ENCODE measurements at regions not wholly inside any gene's neighbourhood (a gene's known extent, or its start where the extent isn't known, plus 50 kb on each side); places are given as distances from the start of the nearest gene placed in this dataset.

DNA sequence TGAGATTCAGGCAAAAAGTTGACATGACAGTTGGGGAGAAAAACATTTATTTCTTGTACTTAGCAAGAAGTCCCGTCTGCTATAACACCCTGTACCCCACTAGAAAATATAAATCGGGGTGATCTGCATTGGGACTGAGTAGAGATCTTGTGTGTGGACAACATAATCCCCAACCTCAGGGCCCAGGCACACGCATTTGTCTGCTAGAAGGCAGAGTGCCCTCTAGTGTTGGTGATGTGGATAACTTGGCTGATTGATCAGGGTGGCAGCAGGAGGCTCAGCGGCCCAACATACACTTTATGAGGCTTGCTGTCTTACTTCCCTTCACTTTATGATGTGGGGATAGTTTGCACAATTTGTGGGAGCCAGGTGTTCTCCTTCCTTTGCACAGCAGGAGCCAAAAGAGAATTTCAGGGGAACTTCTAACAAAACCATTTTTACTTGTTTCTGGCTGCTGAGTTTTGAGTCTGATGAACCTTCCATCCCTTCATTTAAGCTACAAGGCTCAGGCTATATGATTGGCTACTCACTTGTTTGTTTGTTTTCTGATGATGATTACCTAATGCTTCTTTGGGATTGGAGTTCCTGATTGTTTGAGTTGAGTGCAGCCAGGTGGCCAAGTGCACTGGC is 263.2 kb downstream of the DMAC1 start:
- no peaks in the 10 kb centered on the region for H3K4me1 ChIP-seq (ENCODE audit: insufficient read depth, low read length, severe bottlenecking)

DNA sequence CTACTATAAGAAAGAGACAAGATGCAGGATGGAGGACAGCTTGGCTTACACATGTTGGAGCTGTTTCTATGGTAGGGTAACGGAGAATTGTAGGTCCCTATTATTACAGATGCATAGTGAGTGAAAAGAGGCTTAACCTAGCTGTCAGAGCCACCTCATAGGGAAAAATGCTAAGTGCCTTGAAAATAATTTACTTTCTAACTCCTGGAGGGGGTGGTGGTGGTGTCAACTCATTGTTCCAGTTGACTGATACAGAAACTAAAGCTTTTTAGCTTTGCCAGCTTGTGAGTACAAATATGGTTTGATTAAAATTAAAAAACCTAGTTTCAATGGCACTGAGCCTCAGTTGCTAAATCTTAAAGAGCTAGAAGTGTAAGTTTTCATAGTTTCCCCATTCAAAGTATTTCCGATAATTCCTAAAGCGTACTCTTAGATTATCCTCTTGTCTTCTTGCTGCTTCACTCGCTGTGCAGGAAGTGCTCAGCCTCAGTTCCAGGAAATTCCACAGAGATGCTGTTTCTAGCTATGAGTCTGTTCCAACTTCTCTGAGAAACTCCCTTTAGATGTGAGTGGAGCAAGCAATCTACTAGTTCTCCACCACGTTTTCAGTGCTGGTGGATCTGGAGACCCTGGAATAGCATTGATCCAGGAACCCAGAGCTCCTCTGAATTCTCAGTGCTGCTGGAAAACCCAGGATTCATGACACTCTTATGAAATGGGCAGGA is 265.2 kb downstream of the DMAC1 start:
- Histone ChIP-seq H3K9ac (ENCODE audit: low read length) (no peak overlapping the region), H3K79me2 (ENCODE audit: insufficient read depth, low read length) (no peaks in the 10 kb centered on the region), H3K9me2 (ENCODE audit: low read depth, low read length) (no peaks in the 10 kb centered on the region), H3F3A (ENCODE audit: insufficient read depth, low read length) (no peaks in the 10 kb centered on the region), H3K4me3 (ENCODE audit: low read depth, low read length, poor library complexity, severe bottlenecking) (no peak overlapping the region), H3K4me2 (ENCODE audit: low read length) (no peak overlapping the region), H2AFZ (ENCODE audit: low read length) (no peak overlapping the region), H4K20me1 (ENCODE audit: insufficient read depth, low read length) (no peaks in the 10 kb centered on the region), H3K9me3 (ENCODE audit: low read length) (no peaks in the 10 kb centered on the region), H3K4me1 (ENCODE audit: insufficient read depth, low read length, severe bottlenecking) (no peaks in the 10 kb centered on the region), H3K36me3 (ENCODE audit: insufficient read depth, low read length) (no peaks in the 10 kb centered on the region), H3K27me3 (ENCODE audit: insufficient read depth, low read length) (no peaks in the 10 kb centered on the region), H3K27ac (ENCODE audit: low read depth, low read length, poor library complexity, severe bottlenecking) (no peak overlapping the region)
- TF ChIP-seq, protein P1, sequence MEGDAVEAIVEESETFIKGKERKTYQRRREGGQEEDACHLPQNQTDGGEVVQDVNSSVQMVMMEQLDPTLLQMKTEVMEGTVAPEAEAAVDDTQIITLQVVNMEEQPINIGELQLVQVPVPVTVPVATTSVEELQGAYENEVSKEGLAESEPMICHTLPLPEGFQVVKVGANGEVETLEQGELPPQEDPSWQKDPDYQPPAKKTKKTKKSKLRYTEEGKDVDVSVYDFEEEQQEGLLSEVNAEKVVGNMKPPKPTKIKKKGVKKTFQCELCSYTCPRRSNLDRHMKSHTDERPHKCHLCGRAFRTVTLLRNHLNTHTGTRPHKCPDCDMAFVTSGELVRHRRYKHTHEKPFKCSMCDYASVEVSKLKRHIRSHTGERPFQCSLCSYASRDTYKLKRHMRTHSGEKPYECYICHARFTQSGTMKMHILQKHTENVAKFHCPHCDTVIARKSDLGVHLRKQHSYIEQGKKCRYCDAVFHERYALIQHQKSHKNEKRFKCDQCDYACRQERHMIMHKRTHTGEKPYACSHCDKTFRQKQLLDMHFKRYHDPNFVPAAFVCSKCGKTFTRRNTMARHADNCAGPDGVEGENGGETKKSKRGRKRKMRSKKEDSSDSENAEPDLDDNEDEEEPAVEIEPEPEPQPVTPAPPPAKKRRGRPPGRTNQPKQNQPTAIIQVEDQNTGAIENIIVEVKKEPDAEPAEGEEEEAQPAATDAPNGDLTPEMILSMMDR (IDR thresholded peaks at IDR 0.05; ENCODE audit: low read length) = no peak
- TF ChIP-seq EZH2 (IDR thresholded peaks at IDR 0.05; ENCODE audit: borderline replicate concordance, low read length) = no peak

More for the DNA sequence above, 263.2 kb downstream of the DMAC1 start:
- Histone ChIP-seq H3K9me2 (ENCODE audit: low read depth, low read length) (no peaks in the 10 kb centered on the region), H3K27me3 (ENCODE audit: insufficient read depth, low read length) (no peaks in the 10 kb centered on the region), H3K36me3 (ENCODE audit: insufficient read depth, low read length) (no peaks in the 10 kb centered on the region), H3K9me3 (ENCODE audit: low read length) (no peaks in the 10 kb centered on the region), H3F3A (ENCODE audit: insufficient read depth, low read length) (no peaks in the 10 kb centered on the region), H3K4me3 (ENCODE audit: low read depth, low read length, poor library complexity, severe bottlenecking) (no peak overlapping the region), H4K20me1 (ENCODE audit: insufficient read depth, low read length) (no peaks in the 10 kb centered on the region), H3K9ac (ENCODE audit: low read length) (no peak overlapping the region), H2AFZ (ENCODE audit: low read length) (no peak overlapping the region), H3K4me2 (ENCODE audit: low read length) (no peak overlapping the region), H3K79me2 (ENCODE audit: insufficient read depth, low read length) (no peaks in the 10 kb centered on the region), H3K27ac (ENCODE audit: low read depth, low read length, poor library complexity, severe bottlenecking) (no peak overlapping the region)
- TF ChIP-seq, protein P1 (IDR thresholded peaks at IDR 0.05; ENCODE audit: low read length) = peak; percentile 82
- no peak for TF ChIP-seq EZH2 (IDR thresholded peaks at IDR 0.05; ENCODE audit: borderline replicate concordance, low read length)

DNA sequence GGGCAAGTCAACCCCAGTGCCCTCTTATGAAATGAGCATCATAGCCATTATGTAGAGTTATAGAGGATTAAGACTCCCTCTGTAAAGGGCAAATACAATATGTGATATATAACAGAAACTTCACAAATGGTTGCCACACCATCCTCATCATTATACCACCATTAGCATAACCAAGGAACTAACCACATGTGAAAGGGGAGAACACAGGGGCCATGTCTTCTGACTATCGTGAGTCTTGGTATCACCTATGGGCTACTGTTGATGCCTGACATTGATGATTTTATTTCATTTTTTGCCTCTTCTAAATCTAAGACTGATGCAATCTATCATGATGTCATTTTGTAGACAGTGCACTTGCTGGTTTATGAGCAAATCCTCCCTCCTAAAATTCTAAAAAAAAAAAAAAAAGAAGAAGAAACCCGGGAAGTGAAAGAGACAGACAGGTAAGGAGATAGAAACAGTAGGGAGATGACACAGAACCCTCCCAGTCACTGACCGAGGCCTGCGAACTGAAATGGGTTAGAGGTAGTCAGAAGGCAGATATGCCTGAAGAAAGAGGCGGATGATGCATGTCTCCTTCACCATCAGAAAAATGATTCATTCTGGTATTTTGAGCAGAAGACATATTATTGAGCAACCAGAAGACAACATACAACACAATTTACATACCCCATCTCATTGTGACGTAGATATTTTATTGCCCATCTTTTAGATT is 266.0 kb downstream of the DMAC1 start:
- no peaks in the 10 kb centered on the region for H3K36me3 ChIP-seq (ENCODE audit: insufficient read depth, low read length)
- H3K79me2 ChIP-seq (ENCODE audit: insufficient read depth, low read length) = no peaks in the 10 kb centered on the region
- H3K9me2 ChIP-seq (ENCODE audit: low read depth, low read length) = no peaks in the 10 kb centered on the region
- H2AFZ ChIP-seq (ENCODE audit: low read length) = no peak overlapping the region
- no peaks in the 10 kb centered on the region for H3K9me3 ChIP-seq (ENCODE audit: low read length)
- no peaks in the 10 kb centered on the region for H3K27me3 ChIP-seq (ENCODE audit: insufficient read depth, low read length)
- no peaks in the 10 kb centered on the region for H3F3A ChIP-seq (ENCODE audit: insufficient read depth, low read length)
- TF ChIP-seq EZH2 (IDR thresholded peaks at IDR 0.05; ENCODE audit: borderline replicate concordance, low read length) = no peak
- TF ChIP-seq, protein P1 (IDR thresholded peaks at IDR 0.05; ENCODE audit: low read length) = no peak
- no peak overlapping the region for H3K27ac ChIP-seq (ENCODE audit: low read depth, low read length, poor library complexity, severe bottlenecking)
- H3K4me2 ChIP-seq (ENCODE audit: low read length) = no peak overlapping the region
- no peak overlapping the region for H3K4me3 ChIP-seq (ENCODE audit: low read depth, low read length, poor library complexity, severe bottlenecking)
- no peak overlapping the region for H3K9ac ChIP-seq (ENCODE audit: low read length)
- H3K4me1 ChIP-seq (ENCODE audit: insufficient read depth, low read length, severe bottlenecking) = no peaks in the 10 kb centered on the region
- no peaks in the 10 kb centered on the region for H4K20me1 ChIP-seq (ENCODE audit: insufficient read depth, low read length)
